ENCODE measurements at regions not wholly inside any gene's neighbourhood (a gene's known extent, or its start where the extent isn't known, plus 50 kb on each side); places are given as distances from the start of the nearest gene placed in this dataset.

DNA sequence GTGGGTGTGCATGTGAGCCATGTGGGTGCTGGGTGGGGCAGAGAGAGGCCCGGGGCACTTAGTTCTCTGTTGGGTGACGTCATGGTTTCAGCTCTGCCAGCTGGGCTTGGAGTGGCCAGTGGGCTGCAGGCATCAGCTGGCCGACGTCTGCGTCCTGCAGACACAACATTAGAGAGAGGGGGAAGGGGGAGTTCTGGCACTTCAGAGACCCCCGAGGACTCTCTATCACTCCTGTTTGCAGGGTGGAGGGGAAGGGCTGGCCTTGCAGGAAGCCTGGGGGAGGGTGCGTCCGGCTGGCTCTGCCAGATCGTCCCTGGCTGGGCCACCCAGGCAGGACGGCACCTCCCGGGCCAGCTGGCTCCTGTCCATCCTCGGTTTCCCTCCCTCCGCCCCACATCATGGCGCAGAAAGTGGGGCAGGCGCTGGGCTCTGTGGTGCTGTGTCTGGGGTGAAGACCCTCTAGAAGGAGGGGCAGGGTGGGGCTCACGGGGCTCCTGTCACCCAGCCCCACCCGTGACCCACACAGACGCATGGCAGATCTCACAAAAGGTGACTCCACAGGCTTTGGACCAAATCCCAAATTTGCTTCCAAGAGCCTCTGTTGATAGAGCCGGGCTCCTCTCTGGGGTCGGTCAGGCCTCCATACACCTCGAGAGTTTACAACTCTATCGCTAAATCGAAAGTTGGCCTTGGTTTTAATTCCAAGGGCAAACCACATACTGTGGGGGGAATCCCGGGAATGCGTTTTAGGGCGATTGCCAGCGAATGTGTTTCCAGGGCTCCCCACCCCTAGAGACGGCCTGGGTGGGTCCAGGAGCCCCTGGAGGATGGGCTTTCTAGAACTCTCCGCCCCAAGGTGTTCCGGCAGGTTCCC is 73.4 kb upstream of the TTC34 start:
- Mint-ChIP-seq H3K27ac (no peak overlapping the region), H3K4me1 (ENCODE audit: low read depth) (no peaks in the 10 kb centered on the region), H3K36me3 (ENCODE audit: low read depth) (no peaks in the 10 kb centered on the region), H3K4me3 (no peak overlapping the region), H3K9me3 (peaks cover 15% of the 10 kb centered on the region), H3K27me3 (ENCODE audit: low read depth) (no peaks in the 10 kb centered on the region)

DNA sequence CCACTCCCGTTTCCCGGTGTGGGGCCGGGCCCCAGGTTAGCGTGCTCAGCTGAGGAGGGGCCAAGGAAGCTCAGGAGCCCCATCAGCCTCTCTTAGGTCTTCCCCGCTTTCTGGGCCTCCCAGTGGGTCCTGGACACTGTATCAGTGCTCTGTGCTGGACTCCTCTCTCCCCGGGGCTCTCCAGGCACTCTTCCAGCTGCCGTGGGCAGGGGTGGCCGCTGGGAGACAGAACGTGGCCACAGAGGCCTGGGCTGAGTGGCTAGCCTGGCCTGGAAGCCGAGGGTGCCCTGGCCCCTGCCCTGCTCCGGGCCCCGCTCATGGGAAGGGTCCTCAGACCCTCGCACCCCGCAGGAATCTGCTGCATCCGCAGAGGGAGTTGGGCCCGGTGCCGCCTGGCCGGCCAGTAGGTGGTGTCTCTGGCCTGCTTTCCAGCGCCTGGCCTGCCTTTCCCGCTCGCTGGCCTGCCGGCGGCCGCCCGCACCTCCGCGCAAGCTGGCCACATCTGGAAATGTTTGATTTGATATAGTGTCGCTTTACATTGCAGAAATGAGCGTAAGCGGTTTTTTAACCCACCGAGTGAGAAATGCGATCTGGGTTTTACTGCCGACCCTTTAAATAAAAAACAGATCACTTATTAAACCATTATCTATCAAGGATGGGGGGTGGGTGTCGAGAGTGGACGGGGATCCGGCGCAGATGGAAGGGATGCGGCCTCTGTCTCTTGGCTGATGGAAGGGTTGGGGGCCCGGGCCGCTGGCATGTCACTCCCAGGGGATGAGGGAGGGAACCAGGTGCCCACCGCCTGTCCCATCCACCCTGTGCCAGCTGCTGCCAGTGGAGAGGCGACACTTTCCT is 74.4 kb upstream of the TTC34 start:
- Mint-ChIP-seq H3K36me3 (ENCODE audit: low read depth) (no peaks in the 10 kb centered on the region), H3K27ac (no peak overlapping the region), H3K4me1 (ENCODE audit: low read depth) (no peaks in the 10 kb centered on the region), H3K27me3 (ENCODE audit: low read depth) (no peaks in the 10 kb centered on the region), H3K4me3 (no peak overlapping the region), H3K9me3 (peaks cover 12% of the 10 kb centered on the region)

DNA sequence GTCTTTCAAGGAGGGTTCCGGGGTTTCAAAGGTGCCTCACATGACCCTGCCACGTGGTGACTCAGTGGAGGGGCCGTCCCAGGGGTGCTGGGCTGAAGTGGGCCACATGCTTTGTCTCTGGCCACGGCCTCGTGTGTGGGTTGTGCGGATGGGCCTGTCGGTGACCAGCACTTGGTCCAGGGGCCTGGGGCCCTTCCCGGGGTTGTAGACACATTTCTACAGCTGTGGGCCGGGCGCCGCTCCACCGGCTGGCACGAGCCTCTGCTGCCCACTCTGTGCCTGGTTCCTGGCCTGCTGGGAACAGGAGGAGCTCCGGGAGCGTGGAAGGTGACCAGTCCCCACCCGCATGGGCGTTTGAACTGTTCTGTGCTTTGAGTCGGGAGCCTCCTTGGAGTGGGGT is 75.4 kb upstream of the TTC34 start:
- Mint-ChIP-seq H3K4me3 (no peak overlapping the region), H3K27me3 (ENCODE audit: low read depth) (no peaks in the 10 kb centered on the region), H3K36me3 (ENCODE audit: low read depth) (no peaks in the 10 kb centered on the region), H3K4me1 (ENCODE audit: low read depth) (no peaks in the 10 kb centered on the region), H3K9me3 (peaks cover 4% of the 10 kb centered on the region), H3K27ac (no peak overlapping the region)

DNA sequence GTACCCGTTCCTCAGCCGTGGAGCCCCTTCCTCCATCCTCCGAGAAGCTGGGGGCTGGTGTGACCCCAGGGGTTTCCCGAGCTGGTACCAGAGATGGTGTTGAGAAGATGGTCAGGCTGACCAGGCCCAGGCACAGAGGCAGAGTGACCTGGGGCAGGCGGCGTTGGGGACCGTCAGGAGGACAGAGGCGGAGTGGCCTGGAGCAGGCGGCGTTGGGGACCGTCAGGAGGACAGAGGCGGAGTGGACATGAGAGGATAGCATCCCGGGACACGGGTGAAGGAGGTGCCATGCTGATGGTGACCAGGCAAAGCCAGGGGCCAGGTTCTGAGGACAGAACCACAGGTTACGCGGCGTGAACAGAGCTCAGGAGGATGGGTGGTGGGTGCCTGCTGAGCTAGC is 75.9 kb upstream of the TTC34 start:
- H3K36me3 Mint-ChIP-seq (ENCODE audit: low read depth), result no peaks in the 10 kb centered on the region
- H3K4me1 Mint-ChIP-seq (ENCODE audit: low read depth), result no peaks in the 10 kb centered on the region
- H3K27ac Mint-ChIP-seq, result no peak overlapping the region
- H3K4me3 Mint-ChIP-seq, result no peak overlapping the region
- peaks cover 4% of the 10 kb centered on the region for H3K9me3 Mint-ChIP-seq
- H3K27me3 Mint-ChIP-seq (ENCODE audit: low read depth), result no peaks in the 10 kb centered on the region

GRCh38 chr1:2878591-2878990 is 77.1 kb upstream of the TTC34 start:
- Mint-ChIP-seq H3K36me3 (ENCODE audit: low read depth) (no peaks in the 10 kb centered on the region), H3K4me3 (no peak overlapping the region), H3K9me3 (no peaks in the 10 kb centered on the region), H3K4me1 (ENCODE audit: low read depth) (no peaks in the 10 kb centered on the region), H3K27me3 (ENCODE audit: low read depth) (no peaks in the 10 kb centered on the region), H3K27ac (no peak overlapping the region)

DNA sequence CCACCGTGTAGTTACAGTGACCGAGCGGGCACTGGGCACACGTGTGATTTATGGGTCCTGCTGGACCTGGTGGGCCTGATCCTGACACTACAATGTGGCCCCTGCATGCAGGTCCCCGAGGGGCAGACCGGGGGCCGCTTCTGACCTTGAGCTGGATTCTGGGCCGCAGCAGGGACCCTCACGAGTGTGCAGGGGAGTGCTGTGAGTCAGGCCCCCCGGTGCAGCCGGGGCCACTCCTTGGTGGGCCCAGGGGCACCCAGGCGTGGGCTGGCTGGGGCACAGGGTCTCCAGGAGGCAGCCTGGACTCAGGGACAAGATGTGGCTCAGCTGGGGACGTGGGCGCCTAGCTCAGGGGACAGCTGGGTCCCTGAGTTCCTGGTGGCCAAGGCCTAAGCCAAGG is 77.5 kb upstream of the TTC34 start:
- Mint-ChIP-seq H3K9me3 (no peaks in the 10 kb centered on the region), H3K36me3 (ENCODE audit: low read depth) (no peaks in the 10 kb centered on the region), H3K4me1 (ENCODE audit: low read depth) (no peaks in the 10 kb centered on the region), H3K27ac (no peak overlapping the region), H3K27me3 (ENCODE audit: low read depth) (no peaks in the 10 kb centered on the region), H3K4me3 (no peak overlapping the region)

DNA sequence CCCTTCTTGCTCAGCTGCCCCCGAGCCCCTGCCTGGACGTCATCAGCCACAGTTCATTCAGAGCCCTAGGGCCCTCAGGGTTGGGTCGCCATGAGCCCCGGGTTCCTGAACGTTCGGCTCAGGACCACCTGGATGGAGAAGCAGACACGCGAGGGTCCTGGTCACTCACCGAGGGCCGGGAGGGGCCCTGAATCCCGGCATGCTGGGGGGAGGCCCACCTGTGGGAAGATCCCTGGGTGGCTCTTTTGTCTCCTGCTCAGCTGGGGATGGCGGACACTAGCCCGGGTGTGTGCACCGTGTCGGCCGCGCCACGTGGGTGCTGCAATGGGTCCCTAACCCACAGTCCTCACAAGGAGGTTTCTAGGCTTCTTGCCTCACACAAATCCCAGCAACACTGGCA is 78.1 kb upstream of the TTC34 start:
- Mint-ChIP-seq H3K4me3 (no peak overlapping the region), H3K9me3 (no peaks in the 10 kb centered on the region), H3K27me3 (ENCODE audit: low read depth) (no peaks in the 10 kb centered on the region), H3K4me1 (ENCODE audit: low read depth) (no peaks in the 10 kb centered on the region), H3K27ac (no peak overlapping the region), H3K36me3 (ENCODE audit: low read depth) (no peaks in the 10 kb centered on the region)

DNA sequence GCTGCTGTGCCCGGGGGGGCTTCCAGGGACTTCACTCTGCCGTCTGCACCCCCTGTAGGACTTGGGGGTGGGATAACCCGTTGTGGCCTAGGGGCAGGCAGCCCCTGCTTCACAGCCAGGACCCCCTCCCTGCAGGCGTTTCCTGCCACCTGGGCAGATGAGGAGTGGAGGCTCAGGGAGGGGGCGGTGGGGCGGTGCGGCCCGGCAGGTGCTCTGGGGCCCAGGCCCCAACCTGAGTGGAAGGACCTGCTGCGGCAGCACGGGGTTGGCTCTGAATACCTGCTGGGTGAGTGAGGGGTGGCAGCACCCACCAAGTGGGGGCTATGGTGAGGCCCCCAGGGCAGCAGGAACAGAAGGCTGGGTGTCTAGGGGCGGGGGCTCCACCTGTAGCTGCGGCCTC is 78.6 kb upstream of the TTC34 start:
- Mint-ChIP-seq H3K27me3 (ENCODE audit: low read depth) (no peaks in the 10 kb centered on the region), H3K36me3 (ENCODE audit: low read depth) (no peaks in the 10 kb centered on the region), H3K4me3 (no peak overlapping the region), H3K9me3 (no peaks in the 10 kb centered on the region), H3K4me1 (ENCODE audit: low read depth) (no peaks in the 10 kb centered on the region), H3K27ac (no peak overlapping the region)

DNA sequence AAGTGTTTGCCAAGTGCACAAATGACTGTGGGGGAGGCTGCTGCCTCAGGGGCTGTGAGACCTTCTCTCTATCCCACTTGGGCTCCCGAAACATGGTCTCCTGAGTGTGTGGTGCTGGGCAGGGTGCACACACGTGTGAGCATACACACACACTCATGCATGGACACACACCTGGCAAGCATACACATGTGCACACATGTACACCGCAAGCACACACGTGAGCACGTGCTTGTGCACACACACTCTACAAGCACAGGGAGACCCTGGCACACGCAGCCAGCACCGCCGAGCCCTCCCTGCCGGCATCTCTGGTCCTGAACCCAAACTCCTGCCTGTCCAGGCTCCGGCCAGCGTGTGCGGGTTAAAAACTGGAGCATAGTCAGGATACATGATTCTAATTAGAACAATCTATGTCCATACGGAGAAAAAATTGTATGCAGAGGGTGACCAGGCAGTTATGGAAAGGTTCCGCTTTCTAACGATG is 79.4 kb upstream of the TTC34 start:
- no peak overlapping the region for H3K27ac Mint-ChIP-seq
- H3K4me3 Mint-ChIP-seq, result no peak overlapping the region
- H3K9me3 Mint-ChIP-seq, result no peaks in the 10 kb centered on the region
- no peaks in the 10 kb centered on the region for H3K4me1 Mint-ChIP-seq (ENCODE audit: low read depth)
- no peaks in the 10 kb centered on the region for H3K36me3 Mint-ChIP-seq (ENCODE audit: low read depth)
- no peaks in the 10 kb centered on the region for H3K27me3 Mint-ChIP-seq (ENCODE audit: low read depth)

GRCh38 chr1:2881556-2881955 is 80.1 kb upstream of the TTC34 start:
- H3K4me3 Mint-ChIP-seq, result no peak overlapping the region
- H3K4me1 Mint-ChIP-seq (ENCODE audit: low read depth), result no peaks in the 10 kb centered on the region
- H3K27ac Mint-ChIP-seq, result no peak overlapping the region
- no peaks in the 10 kb centered on the region for H3K36me3 Mint-ChIP-seq (ENCODE audit: low read depth)
- no peaks in the 10 kb centered on the region for H3K27me3 Mint-ChIP-seq (ENCODE audit: low read depth)
- no peaks in the 10 kb centered on the region for H3K9me3 Mint-ChIP-seq

- H3K4me3 Mint-ChIP-seq, result no peak overlapping the region
- no peaks in the 10 kb centered on the region for H3K36me3 Mint-ChIP-seq (ENCODE audit: low read depth)
- no peaks in the 10 kb centered on the region for H3K4me1 Mint-ChIP-seq (ENCODE audit: low read depth)
- no peaks in the 10 kb centered on the region for H3K9me3 Mint-ChIP-seq
- H3K27me3 Mint-ChIP-seq (ENCODE audit: low read depth), result no peaks in the 10 kb centered on the region
- no peak overlapping the region for H3K27ac Mint-ChIP-seq
Observed at GRCh38 chr1:2882966-2883696, 81.6 kb upstream of the TTC34 start.

GRCh38 chr1:2885001-2885400 is 83.5 kb upstream of the TTC34 start:
- H3K9me3 Mint-ChIP-seq, result no peaks in the 10 kb centered on the region
- H3K27ac Mint-ChIP-seq, result no peak overlapping the region
- no peaks in the 10 kb centered on the region for H3K36me3 Mint-ChIP-seq (ENCODE audit: low read depth)
- no peak overlapping the region for H3K4me3 Mint-ChIP-seq
- H3K27me3 Mint-ChIP-seq (ENCODE audit: low read depth), result no peaks in the 10 kb centered on the region
- no peaks in the 10 kb centered on the region for H3K4me1 Mint-ChIP-seq (ENCODE audit: low read depth)

GRCh38 chr1:2886631-2887030 is 85.1 kb upstream of the TTC34 start:
- Mint-ChIP-seq H3K9me3 (no peaks in the 10 kb centered on the region), H3K27me3 (ENCODE audit: low read depth) (no peaks in the 10 kb centered on the region), H3K36me3 (ENCODE audit: low read depth) (no peaks in the 10 kb centered on the region), H3K4me3 (no peak overlapping the region), H3K27ac (no peak overlapping the region), H3K4me1 (ENCODE audit: low read depth) (no peaks in the 10 kb centered on the region)

- Mint-ChIP-seq H3K4me1 (ENCODE audit: low read depth) (no peaks in the 10 kb centered on the region), H3K36me3 (ENCODE audit: low read depth) (no peaks in the 10 kb centered on the region), H3K4me3 (no peak overlapping the region), H3K27ac (no peak overlapping the region), H3K27me3 (ENCODE audit: low read depth) (no peaks in the 10 kb centered on the region), H3K9me3 (no peaks in the 10 kb centered on the region)
Observed at GRCh38 chr1:2887941-2888855, 86.7 kb upstream of the TTC34 start.

Data from T-helper 1 cell treated with Interleukin-12 subunit alpha and Interleukin-12 subunit beta and Interleukin-4 antibody, amounts not matched to agents 30 μg/mL and 1 μg/mL, for 36 hours (primary cell).